ENCODE measurements at regions not wholly inside any gene's neighbourhood (a gene's known extent, or its start where the extent isn't known, plus 50 kb on each side); places are given as distances from the start of the nearest gene placed in this dataset.
"Not testable (repeated sequence)": the region's sequence is repeated elsewhere in the genome, so short reads cannot be mapped to it uniquely, and the experiment has no call there.

- TF ChIP-seq EZH2 (IDR thresholded peaks at IDR 0.05; ENCODE audit: insufficient read depth, poor library complexity, severe bottlenecking) (no peak), EZH2phosphoT487 (IDR thresholded peaks at IDR 0.05; ENCODE audit: insufficient read depth, low read depth) (no peak)
- no peaks in the 10 kb centered on the region for H3K9me3 ChIP-seq (ENCODE audit: low read depth)
- WGBS, 2 experiments (ENCODE audit: low coverage in 1 of 2, low lambda C conversion rate in 2 of 2, missing lambda C conversion rate in 2 of 2), result 39 to 43% methylated on average over 2 of the region's 2 CpGs
- H3K4me2 ChIP-seq (ENCODE audit: unreplicated experiment), result no peak overlapping the region
- H3K9ac ChIP-seq, result no peak overlapping the region
- H3K9me2 ChIP-seq (ENCODE audit: insufficient read depth), result no peaks in the 10 kb centered on the region
- in situ Hi-C loops (cut with MboI), result no loop called here
- H2AFZ ChIP-seq, result peak overlapping the region; percentile 8; the same call in 1 of the 2 replicates
- no peaks in the 10 kb centered on the region for H3K27me3 ChIP-seq (replicated peaks; ENCODE audit: insufficient read depth)
- H3K79me2 ChIP-seq (ENCODE audit: insufficient read depth), result no peaks in the 10 kb centered on the region
- no peak overlapping the region for H3K27ac ChIP-seq
- H4K20me1 ChIP-seq (ENCODE audit: insufficient read depth), result no peaks in the 10 kb centered on the region
- H3K4me3 ChIP-seq, result no peak overlapping the region
- H3K4me1 ChIP-seq (ENCODE audit: insufficient read depth), result no peaks in the 10 kb centered on the region
- no peak for DNase-seq
- no peaks in the 10 kb centered on the region for H3F3A ChIP-seq (ENCODE audit: insufficient read depth)
- H3K36me3 ChIP-seq (ENCODE audit: low read depth), result no peaks in the 10 kb centered on the region
Observed at GRCh38 chr7:81062755-81063154, 143.9 kb upstream of the SEMA3C start.

GRCh38 chr7:81057469-81057868 lies 138.6 kb upstream of the SEMA3C start:
- DNase-seq; H3K79me2 ChIP-seq (ENCODE audit: insufficient read depth); in situ Hi-C loops (cut with MboI); H3F3A ChIP-seq (ENCODE audit: insufficient read depth); H4K20me1 ChIP-seq (ENCODE audit: insufficient read depth); H3K4me2 ChIP-seq (ENCODE audit: unreplicated experiment); H3K4me1 ChIP-seq (ENCODE audit: insufficient read depth); H3K9me3 ChIP-seq (ENCODE audit: low read depth); H3K27me3 ChIP-seq (replicated peaks; ENCODE audit: insufficient read depth); H3K36me3 ChIP-seq (ENCODE audit: low read depth); H3K9ac ChIP-seq; H2AFZ ChIP-seq; H3K4me3 ChIP-seq; H3K27ac ChIP-seq; H3K9me2 ChIP-seq (ENCODE audit: insufficient read depth): not testable (repeated sequence)
- WGBS, 2 experiments (ENCODE audit: low coverage in 1 of 2, low lambda C conversion rate in 2 of 2, missing lambda C conversion rate in 2 of 2), result 91 to 93% methylated on average over 15 to 19 of the region's 19 CpGs

GRCh38 chr7:81053623-81054022 lies 134.8 kb upstream of the SEMA3C start:
- Histone ChIP-seq H4K20me1 (ENCODE audit: insufficient read depth) (no peaks in the 10 kb centered on the region), H3K9me2 (ENCODE audit: insufficient read depth) (no peaks in the 10 kb centered on the region), H3K4me3 (no peak overlapping the region), H3K27ac (no peak overlapping the region), H3K27me3 (replicated peaks; ENCODE audit: insufficient read depth) (no peaks in the 10 kb centered on the region), H3F3A (ENCODE audit: insufficient read depth) (no peaks in the 10 kb centered on the region), H2AFZ (no peak overlapping the region), H3K4me2 (ENCODE audit: unreplicated experiment) (no peak overlapping the region), H3K9me3 (ENCODE audit: low read depth) (no peaks in the 10 kb centered on the region), H3K4me1 (ENCODE audit: insufficient read depth) (no peaks in the 10 kb centered on the region), H3K9ac (no peak overlapping the region), H3K36me3 (ENCODE audit: low read depth) (no peaks in the 10 kb centered on the region), H3K79me2 (ENCODE audit: insufficient read depth) (no peaks in the 10 kb centered on the region)
- DNase-seq, result no peak
- in situ Hi-C loops (cut with MboI), result no loop called here
- WGBS, 2 experiments (ENCODE audit: low coverage in 1 of 2, low lambda C conversion rate in 2 of 2, missing lambda C conversion rate in 2 of 2), result 75 to 78% methylated on average over 2 of the region's 2 CpGs
- TF ChIP-seq EZH2phosphoT487 (IDR thresholded peaks at IDR 0.05; ENCODE audit: insufficient read depth, low read depth) (no peak), EZH2 (IDR thresholded peaks at IDR 0.05; ENCODE audit: insufficient read depth, poor library complexity, severe bottlenecking) (no peak)

GRCh38 chr7:81051811-81052413 lies 133.1 kb upstream of the SEMA3C start:
- H3K27ac ChIP-seq, result no peak overlapping the region
- H3K9me2 ChIP-seq (ENCODE audit: insufficient read depth), result no peaks in the 10 kb centered on the region
- H3K9me3 ChIP-seq (ENCODE audit: low read depth), result no peaks in the 10 kb centered on the region
- 69 to 72% methylated on average over 3 of the region's 3 CpGs for WGBS, 2 experiments (ENCODE audit: low coverage in 1 of 2, low lambda C conversion rate in 2 of 2, missing lambda C conversion rate in 2 of 2)
- no peak for DNase-seq
- H3K4me1 ChIP-seq (ENCODE audit: insufficient read depth), result no peaks in the 10 kb centered on the region
- no peak overlapping the region for H3K4me2 ChIP-seq (ENCODE audit: unreplicated experiment)
- no peak overlapping the region for H3K4me3 ChIP-seq
- H2AFZ ChIP-seq, result no peak overlapping the region
- no peak overlapping the region for H3K9ac ChIP-seq
- TF ChIP-seq EZH2 (IDR thresholded peaks at IDR 0.05; ENCODE audit: insufficient read depth, poor library complexity, severe bottlenecking), result no peak
- no peak for TF ChIP-seq EZH2phosphoT487 (IDR thresholded peaks at IDR 0.05; ENCODE audit: insufficient read depth, low read depth)
- H3F3A ChIP-seq (ENCODE audit: insufficient read depth), result no peaks in the 10 kb centered on the region
- no peaks in the 10 kb centered on the region for H3K79me2 ChIP-seq (ENCODE audit: insufficient read depth)
- no peaks in the 10 kb centered on the region for H3K36me3 ChIP-seq (ENCODE audit: low read depth)
- H4K20me1 ChIP-seq (ENCODE audit: insufficient read depth), result no peaks in the 10 kb centered on the region
- H3K27me3 ChIP-seq (replicated peaks; ENCODE audit: insufficient read depth), result no peaks in the 10 kb centered on the region
- in situ Hi-C loops (cut with MboI), result no loop called here

GRCh38 chr7:81045491-81046030 lies 126.7 kb upstream of the SEMA3C start:
- in situ Hi-C loops (cut with MboI), result no loop called here
- H4K20me1 ChIP-seq (ENCODE audit: insufficient read depth), result no peaks in the 10 kb centered on the region
- no peak overlapping the region for H3K9ac ChIP-seq
- no peaks in the 10 kb centered on the region for H3K27me3 ChIP-seq (replicated peaks; ENCODE audit: insufficient read depth)
- H3F3A ChIP-seq (ENCODE audit: insufficient read depth), result no peaks in the 10 kb centered on the region
- no peak overlapping the region for H2AFZ ChIP-seq
- no peaks in the 10 kb centered on the region for H3K9me3 ChIP-seq (ENCODE audit: low read depth)
- no peak overlapping the region for H3K4me2 ChIP-seq (ENCODE audit: unreplicated experiment)
- no peaks in the 10 kb centered on the region for H3K4me1 ChIP-seq (ENCODE audit: insufficient read depth)
- no peak for TF ChIP-seq EZH2 (IDR thresholded peaks at IDR 0.05; ENCODE audit: insufficient read depth, poor library complexity, severe bottlenecking)
- no peak for TF ChIP-seq EZH2phosphoT487 (IDR thresholded peaks at IDR 0.05; ENCODE audit: insufficient read depth, low read depth)
- no peaks in the 10 kb centered on the region for H3K79me2 ChIP-seq (ENCODE audit: insufficient read depth)
- H3K27ac ChIP-seq, result no peak overlapping the region
- no peak overlapping the region for H3K4me3 ChIP-seq
- H3K36me3 ChIP-seq (ENCODE audit: low read depth), result no peaks in the 10 kb centered on the region
- no peak for DNase-seq
- H3K9me2 ChIP-seq (ENCODE audit: insufficient read depth), result no peaks in the 10 kb centered on the region

GRCh38 chr7:81042646-81043045 lies 123.8 kb upstream of the SEMA3C start:
- DNase-seq; H3K9me3 ChIP-seq (ENCODE audit: low read depth); H3K79me2 ChIP-seq (ENCODE audit: insufficient read depth); in situ Hi-C loops (cut with MboI); H3K4me2 ChIP-seq (ENCODE audit: unreplicated experiment); H3K27ac ChIP-seq; H3K4me1 ChIP-seq (ENCODE audit: insufficient read depth); H3K36me3 ChIP-seq (ENCODE audit: low read depth); H3K4me3 ChIP-seq; H3K9me2 ChIP-seq (ENCODE audit: insufficient read depth); H3K9ac ChIP-seq; H3F3A ChIP-seq (ENCODE audit: insufficient read depth); H4K20me1 ChIP-seq (ENCODE audit: insufficient read depth); H3K27me3 ChIP-seq (replicated peaks; ENCODE audit: insufficient read depth); H2AFZ ChIP-seq: not testable (repeated sequence)
- WGBS, 2 experiments (ENCODE audit: low coverage in 1 of 2, low lambda C conversion rate in 2 of 2, missing lambda C conversion rate in 2 of 2), result 89 to 92% methylated on average over 9 to 13 of the region's 21 CpGs
